PC-9 (cell line): ENCODE measurements at regions not wholly inside any gene's neighbourhood (a gene's known extent, or its start where the extent isn't known, plus 50 kb on each side); places are given as distances from the start of the nearest gene placed in this dataset.

ENCODE experiments used
- BruUV-seq: library from RNA; stranded (reverse); fragments of 400-500 nt; replicated peaks from 2 replicates; lab custom pipeline; 2021; lab: Mats Ljungman, UMichigan
- CTCF ChIA-PET: fragments of 300-600 bp; sonication (Branson Sonifier 250); formaldehyde crosslinking; loops from one replicate; lab custom pipeline; 2022; ENCODE audit warnings: antibody characterized with exemption; lab: Charles Lee
- POLR2A ChIA-PET: fragments of 300-600 bp; sonication (Branson Sonifier 250); formaldehyde crosslinking; loops from one replicate; lab custom pipeline; 2022; ENCODE audit warnings: antibody characterized with exemption; ENCODE audit not compliant: unreplicated experiment; lab: Charles Lee
- DNase-seq, 2 experiments: peaks; one replicate each; pipeline versions ENCODE4 v3.0.0 to v3.0.0-alpha.2; 2015 to 2022; ENCODE audit warnings: mixed read lengths in 1 of 2
- H2AFZ ChIP-seq: fragments of 200-600 bp; sonication (generic); 2 replicates; pipeline ENCODE4 v1.8.1; 2017; ENCODE audit warnings: antibody characterized with exemption
- H3F3A ChIP-seq: fragments of 200-600 bp; sonication (generic); 2 replicates; pipeline ENCODE4 v1.8.1; 2017; ENCODE audit warnings: antibody characterized with exemption, mild to moderate bottlenecking, low read depth; ENCODE audit not compliant: insufficient read depth
- H3K27ac ChIP-seq: fragments of 200-600 bp; sonication (generic); 2 replicates; pipeline ENCODE4 v1.6.1; 2016; ENCODE audit warnings: mixed run types
- H3K27me3 ChIP-seq: fragments of 200-600 bp; sonication (generic); 2 replicates; pipeline ENCODE4 v1.6.1; 2016; ENCODE audit warnings: low read depth, mixed run types; ENCODE audit not compliant: insufficient read depth
- H3K36me3 ChIP-seq: fragments of 200-600 bp; sonication (generic); 2 replicates; pipeline ENCODE4 v1.6.1; 2016; ENCODE audit warnings: low read depth, mixed run types
- H3K4me1 ChIP-seq: fragments of 200-600 bp; sonication (generic); replicated peaks from 2 replicates; pipeline ENCODE4 v1.6.1; 2016; ENCODE audit warnings: mixed run types; ENCODE audit not compliant: insufficient read depth
- H3K4me2 ChIP-seq: fragments of 200-600 bp; sonication (generic); 2 replicates; pipeline ENCODE4 v1.6.1; 2017; ENCODE audit warnings: mixed run types
- H3K4me3 ChIP-seq: fragments of 200-600 bp; sonication (generic); 2 replicates; pipeline ENCODE4 v1.6.1; 2016; ENCODE audit warnings: mixed run types
- H3K79me2 ChIP-seq: fragments of 200-600 bp; sonication (generic); 2 replicates; pipeline ENCODE4 v1.6.1; 2017; ENCODE audit warnings: low read depth, mixed run types
- H3K9me2 ChIP-seq: fragments of 200-600 bp; sonication (generic); 2 replicates; pipeline ENCODE4 v1.8.1; 2017; ENCODE audit warnings: mild to moderate bottlenecking; ENCODE audit not compliant: insufficient read depth
- H3K9me3 ChIP-seq: fragments of 200-600 bp; sonication (generic); 2 replicates; pipeline ENCODE4 v1.8.1; 2016; ENCODE audit warnings: low read depth; ENCODE audit not compliant: insufficient read depth
- H4K20me1 ChIP-seq: fragments of 200-600 bp; sonication (generic); 2 replicates; pipeline ENCODE4 v1.8.1; 2017; ENCODE audit not compliant: insufficient read depth
- EZH2 ChIP-seq: fragments of 200-600 bp; sonication (generic); IDR thresholded peaks from 2 replicates; pipeline ENCODE4 v1.8.0; 2017; ENCODE audit warnings: antibody characterized with exemption, low read depth
- intact Hi-C: fragments of 100-400 bp; cut with micrococcal nuclease; formaldehyde crosslinking; loops from one replicate; pipeline ENCODE4 v1.10.0; 2022; ENCODE audit not compliant: unreplicated experiment
- TF ChIP-seq, protein P1 (sequence below): fragments of 200-600 bp; sonication (generic); conservative IDR thresholded peaks from 2 replicates; pipeline ENCODE4 v1.6.1; 2017; ENCODE audit warnings: mixed run types, antibody characterized with exemption, mild to moderate bottlenecking, moderate library complexity

DNA sequence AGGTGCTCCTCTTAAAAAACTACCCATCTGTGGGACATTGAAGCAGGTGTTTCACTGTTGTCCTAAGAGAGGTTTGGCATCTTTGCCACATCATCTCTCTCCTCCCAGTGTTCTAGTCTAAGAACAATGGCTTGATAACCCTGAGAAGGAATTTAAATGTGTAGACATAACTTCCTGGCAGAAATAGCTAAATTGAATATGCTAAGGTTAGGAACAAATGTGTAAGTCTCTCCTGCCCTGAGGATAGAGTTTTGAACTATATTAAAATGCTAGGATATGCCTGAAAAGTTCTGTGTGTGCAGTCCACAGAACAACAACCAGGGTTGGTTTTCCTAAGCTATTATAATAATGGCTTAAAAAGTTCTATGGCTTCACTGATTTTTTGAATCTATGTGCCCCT lies 106.6 kb downstream of the LRRC70 start:
- CTCF ChIA-PET, result no interaction called here
- Histone ChIP-seq H3F3A (no peaks in the 10 kb centered on the region), H3K9me2 (no peaks in the 10 kb centered on the region), H3K79me2 (no peaks in the 10 kb centered on the region), H4K20me1 (no peaks in the 10 kb centered on the region), H3K4me1 (no peaks in the 10 kb centered on the region), H3K4me2 (no peak overlapping the region), H3K4me3 (no peak overlapping the region), H3K36me3 (no peaks in the 10 kb centered on the region), H3K27me3 (no peaks in the 10 kb centered on the region), H3K27ac (no peak overlapping the region), H2AFZ (no peak overlapping the region), H3K9me3 (no peaks in the 10 kb centered on the region)
- intact Hi-C loops, result no loop called here
- no peak for DNase-seq
- TF ChIP-seq EZH2, result no peak
- TF ChIP-seq, protein P1, sequence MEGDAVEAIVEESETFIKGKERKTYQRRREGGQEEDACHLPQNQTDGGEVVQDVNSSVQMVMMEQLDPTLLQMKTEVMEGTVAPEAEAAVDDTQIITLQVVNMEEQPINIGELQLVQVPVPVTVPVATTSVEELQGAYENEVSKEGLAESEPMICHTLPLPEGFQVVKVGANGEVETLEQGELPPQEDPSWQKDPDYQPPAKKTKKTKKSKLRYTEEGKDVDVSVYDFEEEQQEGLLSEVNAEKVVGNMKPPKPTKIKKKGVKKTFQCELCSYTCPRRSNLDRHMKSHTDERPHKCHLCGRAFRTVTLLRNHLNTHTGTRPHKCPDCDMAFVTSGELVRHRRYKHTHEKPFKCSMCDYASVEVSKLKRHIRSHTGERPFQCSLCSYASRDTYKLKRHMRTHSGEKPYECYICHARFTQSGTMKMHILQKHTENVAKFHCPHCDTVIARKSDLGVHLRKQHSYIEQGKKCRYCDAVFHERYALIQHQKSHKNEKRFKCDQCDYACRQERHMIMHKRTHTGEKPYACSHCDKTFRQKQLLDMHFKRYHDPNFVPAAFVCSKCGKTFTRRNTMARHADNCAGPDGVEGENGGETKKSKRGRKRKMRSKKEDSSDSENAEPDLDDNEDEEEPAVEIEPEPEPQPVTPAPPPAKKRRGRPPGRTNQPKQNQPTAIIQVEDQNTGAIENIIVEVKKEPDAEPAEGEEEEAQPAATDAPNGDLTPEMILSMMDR, result no peak
- BruUV-seq, result no TSS peak
- POLR2A ChIA-PET, result no interaction called here

DNA sequence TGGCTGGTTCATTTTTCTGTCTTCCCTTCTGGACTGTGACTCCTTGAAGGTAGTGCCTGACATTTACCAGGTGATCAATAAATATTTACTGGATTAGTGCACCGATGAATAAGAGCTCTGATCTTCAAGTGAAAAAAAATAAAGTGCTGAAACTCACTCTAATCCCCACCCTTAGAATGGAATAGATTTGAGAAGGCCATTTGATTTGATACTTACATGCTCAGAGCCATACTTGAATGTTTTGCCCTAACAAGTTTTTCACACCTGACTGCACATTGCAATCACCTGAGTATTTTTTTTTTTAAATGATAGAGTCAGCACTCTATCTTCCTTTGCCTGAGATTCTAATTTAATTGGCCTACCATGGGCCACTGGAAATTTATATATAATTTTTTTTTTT lies 105.7 kb downstream of the LRRC70 start:
- Histone ChIP-seq H3K27me3 (no peaks in the 10 kb centered on the region), H3F3A (no peaks in the 10 kb centered on the region), H4K20me1 (no peaks in the 10 kb centered on the region), H3K79me2 (no peaks in the 10 kb centered on the region), H2AFZ (no peak overlapping the region), H3K36me3 (no peaks in the 10 kb centered on the region), H3K4me1 (no peaks in the 10 kb centered on the region), H3K9me2 (no peaks in the 10 kb centered on the region), H3K4me2 (no peak overlapping the region), H3K27ac (no peak overlapping the region), H3K4me3 (no peak overlapping the region), H3K9me3 (no peaks in the 10 kb centered on the region)
- TF ChIP-seq EZH2, result no peak
- TF ChIP-seq, protein P1, result no peak
- DNase-seq, result no peak
- CTCF ChIA-PET, result no interaction called here
- BruUV-seq, result no TSS peak
- intact Hi-C loops, result no loop called here
- POLR2A ChIA-PET, result no interaction called here

DNA sequence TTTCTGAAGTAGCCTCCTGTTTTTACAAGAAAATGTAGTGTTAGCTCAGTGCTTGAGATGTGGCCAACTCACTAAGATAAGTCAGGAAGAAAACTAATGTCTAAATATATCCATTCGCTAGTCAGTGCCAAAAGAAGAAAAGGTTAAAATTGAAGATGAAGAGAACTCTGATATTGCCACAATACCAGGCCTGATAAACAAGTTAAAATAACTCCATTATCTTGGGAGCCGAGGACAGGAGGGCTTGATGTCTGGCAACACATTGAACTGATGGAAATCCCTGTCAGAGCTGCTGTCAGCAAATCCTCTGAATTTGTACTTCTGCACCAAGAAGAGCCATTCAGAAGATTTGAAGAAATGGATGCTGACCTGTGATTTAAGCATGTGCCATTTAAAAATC lies 103.4 kb downstream of the LRRC70 start:
- intact Hi-C loops, result no loop called here
- Histone ChIP-seq H3F3A (no peaks in the 10 kb centered on the region), H3K27me3 (no peaks in the 10 kb centered on the region), H3K4me1 (no peaks in the 10 kb centered on the region), H3K79me2 (no peaks in the 10 kb centered on the region), H2AFZ (no peak overlapping the region), H4K20me1 (no peaks in the 10 kb centered on the region), H3K9me2 (no peaks in the 10 kb centered on the region), H3K4me3 (no peak overlapping the region), H3K9me3 (no peaks in the 10 kb centered on the region), H3K36me3 (no peaks in the 10 kb centered on the region), H3K4me2 (no peak overlapping the region), H3K27ac (no peak overlapping the region)
- TF ChIP-seq, protein P1, result no peak
- no peak for TF ChIP-seq EZH2
- ChIA-PET CTCF (no interaction called here), POLR2A (no interaction called here)
- no TSS peak for BruUV-seq
- DNase-seq, result no peak
